Muscle layer of colon (tissue), 2 donors: ENCODE measurements at regions not wholly inside any gene's neighbourhood (a gene's known extent, or its start where the extent isn't known, plus 50 kb on each side); places are given as distances from the start of the nearest gene placed in this dataset.

ENCODE experiments used
- H3K27ac ChIP-seq: one replicate; pipeline ENCODE4 v1.7.0; 2013; ENCODE audit warnings: low read depth, mild to moderate bottlenecking, low read length, moderate library complexity
- H3K27me3 ChIP-seq, 2 donors: one replicate each; pipeline ENCODE4 v1.7.0; 2013; ENCODE audit warnings: low read length in 2 of 2, mild to moderate bottlenecking in 2 of 2; ENCODE audit not compliant: insufficient read depth in 2 of 2, control insufficient read depth in 1 of 2
- H3K36me3 ChIP-seq: one replicate; pipeline ENCODE4 v1.7.0; 2013; ENCODE audit warnings: mild to moderate bottlenecking, low read length; ENCODE audit not compliant: insufficient read depth
- H3K4me1 ChIP-seq: one replicate; pipeline ENCODE4 v1.7.0; 2013; ENCODE audit warnings: mild to moderate bottlenecking, low read length; ENCODE audit not compliant: insufficient read depth
- H3K4me3 ChIP-seq, 2 donors: one replicate each; pipeline ENCODE4 v1.7.0; 2013; ENCODE audit warnings: low read length in 2 of 2, low read depth in 1 of 2, mild to moderate bottlenecking in 1 of 2, moderate library complexity in 1 of 2
- H3K9ac ChIP-seq: one replicate; pipeline ENCODE4 v1.7.0; 2013; ENCODE audit warnings: low read length
- H3K9me3 ChIP-seq: one replicate; pipeline ENCODE4 v1.7.0; 2013; ENCODE audit warnings: mild to moderate bottlenecking, low read length
- donor health status: abdominal sarcoma.
- donor health status: Adenocarcinoma of cecum.

GRCh38 chr5:20109326-20109725 lies 121.3 kb upstream of the CDH18 start:
- Histone ChIP-seq H3K27me3 (no peaks in the 10 kb centered on the region), H3K27ac (no peak overlapping the region), H3K4me1 (no peaks in the 10 kb centered on the region), H3K9me3 (no peaks in the 10 kb centered on the region), H3K36me3 (no peaks in the 10 kb centered on the region), H3K9ac (no peak overlapping the region), H3K4me3 (no peak overlapping the region)

GRCh38 chr5:20105915-20106314 lies 117.9 kb upstream of the CDH18 start:
- H3K9ac ChIP-seq, result no peak overlapping the region
- no peak overlapping the region for H3K4me3 ChIP-seq
- H3K9me3 ChIP-seq, result no peaks in the 10 kb centered on the region
- no peak overlapping the region for H3K27ac ChIP-seq
- no peaks in the 10 kb centered on the region for H3K4me1 ChIP-seq
- H3K36me3 ChIP-seq, result no peaks in the 10 kb centered on the region
- no peaks in the 10 kb centered on the region for H3K27me3 ChIP-seq

GRCh38 chr5:20102293-20102692 lies 114.3 kb upstream of the CDH18 start:
- Histone ChIP-seq H3K9ac (no peak overlapping the region), H3K36me3 (no peaks in the 10 kb centered on the region), H3K4me1 (no peaks in the 10 kb centered on the region), H3K9me3 (no peaks in the 10 kb centered on the region), H3K27me3 (no peaks in the 10 kb centered on the region), H3K27ac (no peak overlapping the region), H3K4me3 (no peak overlapping the region)

- Histone ChIP-seq H3K9me3 (no peaks in the 10 kb centered on the region), H3K4me1 (no peaks in the 10 kb centered on the region), H3K27ac (no peak overlapping the region), H3K36me3 (no peaks in the 10 kb centered on the region), H3K9ac (no peak overlapping the region), H3K27me3 (no peaks in the 10 kb centered on the region), H3K4me3 (no peak overlapping the region)
These were observed 110.7 kb upstream of the CDH18 start for GRCh38 chr5:20098694-20099093.

- no peaks in the 10 kb centered on the region for H3K4me1 ChIP-seq
- H3K4me3 ChIP-seq, result no peak overlapping the region
- H3K27ac ChIP-seq, result no peak overlapping the region
- no peak overlapping the region for H3K9ac ChIP-seq
- no peaks in the 10 kb centered on the region for H3K27me3 ChIP-seq
- no peaks in the 10 kb centered on the region for H3K36me3 ChIP-seq
- no peaks in the 10 kb centered on the region for H3K9me3 ChIP-seq
These were observed 100.4 kb upstream of the CDH18 start for GRCh38 chr5:20088361-20088760.

- Histone ChIP-seq H3K36me3 (no peaks in the 10 kb centered on the region), H3K27ac (no peak overlapping the region), H3K27me3 (no peaks in the 10 kb centered on the region), H3K9ac (no peak overlapping the region), H3K9me3 (no peaks in the 10 kb centered on the region), H3K4me3 (no peak overlapping the region), H3K4me1 (no peaks in the 10 kb centered on the region)
These were observed 99.3 kb upstream of the CDH18 start for GRCh38 chr5:20087299-20087698.

GRCh38 chr5:20077186-20077585 lies 89.2 kb upstream of the CDH18 start:
- H3K9ac ChIP-seq, result no peak overlapping the region
- no peaks in the 10 kb centered on the region for H3K4me1 ChIP-seq
- no peaks in the 10 kb centered on the region for H3K36me3 ChIP-seq
- no peak overlapping the region for H3K27ac ChIP-seq
- H3K4me3 ChIP-seq, result no peak overlapping the region
- no peaks in the 10 kb centered on the region for H3K9me3 ChIP-seq
- no peaks in the 10 kb centered on the region for H3K27me3 ChIP-seq

GRCh38 chr5:20056933-20057332 lies 68.9 kb upstream of the CDH18 start:
- no peaks in the 10 kb centered on the region for H3K9me3 ChIP-seq
- H3K27me3 ChIP-seq, result no peaks in the 10 kb centered on the region
- H3K9ac ChIP-seq, result no peak overlapping the region
- H3K36me3 ChIP-seq, result no peaks in the 10 kb centered on the region
- H3K4me1 ChIP-seq, result no peaks in the 10 kb centered on the region
- H3K4me3 ChIP-seq, result no peak overlapping the region
- H3K27ac ChIP-seq, result no peak overlapping the region

- no peak overlapping the region for H3K27ac ChIP-seq
- no peaks in the 10 kb centered on the region for H3K27me3 ChIP-seq
- no peaks in the 10 kb centered on the region for H3K9me3 ChIP-seq
- no peak overlapping the region for H3K9ac ChIP-seq
- no peaks in the 10 kb centered on the region for H3K36me3 ChIP-seq
- no peak overlapping the region for H3K4me3 ChIP-seq
- H3K4me1 ChIP-seq, result no peaks in the 10 kb centered on the region
These were observed 67.3 kb upstream of the CDH18 start for GRCh38 chr5:20055301-20055700.

- Histone ChIP-seq H3K4me3 (no peak overlapping the region), H3K4me1 (no peaks in the 10 kb centered on the region), H3K36me3 (no peaks in the 10 kb centered on the region), H3K27ac (no peak overlapping the region), H3K27me3 (no peaks in the 10 kb centered on the region), H3K9ac (no peak overlapping the region), H3K9me3 (no peaks in the 10 kb centered on the region)
These were observed 62.3 kb upstream of the CDH18 start for GRCh38 chr5:20050262-20050661.

GRCh38 chr5:20044460-20044859 lies 56.5 kb upstream of the CDH18 start:
- no peak overlapping the region for H3K4me3 ChIP-seq
- no peak overlapping the region for H3K27ac ChIP-seq
- H3K9ac ChIP-seq, result no peak overlapping the region
- no peaks in the 10 kb centered on the region for H3K36me3 ChIP-seq
- H3K9me3 ChIP-seq, result no peaks in the 10 kb centered on the region
- H3K4me1 ChIP-seq, result no peaks in the 10 kb centered on the region
- no peaks in the 10 kb centered on the region for H3K27me3 ChIP-seq

GRCh38 chr5:20041326-20042274 lies 53.6 kb upstream of the CDH18 start:
- Histone ChIP-seq H3K9ac (no peak overlapping the region), H3K27ac (no peak overlapping the region), H3K27me3 (no peaks in the 10 kb centered on the region), H3K9me3 (no peaks in the 10 kb centered on the region), H3K4me1 (no peaks in the 10 kb centered on the region), H3K36me3 (no peaks in the 10 kb centered on the region), H3K4me3 (no peak overlapping the region)
